GM12891 (cell line): ENCODE measurements at regions not wholly inside any gene's neighbourhood (a gene's known extent, or its start where the extent isn't known, plus 50 kb on each side); places are given as distances from the start of the nearest gene placed in this dataset.

Experiments
- PAX5 ChIP-seq: IDR thresholded peaks from 2 replicates; pipeline ENCODE4 v1.6.1; 2011; ENCODE audit warnings: low read length, moderate library complexity, mild to moderate bottlenecking; ENCODE audit not compliant: insufficient read depth, severe bottlenecking
- POLR2AphosphoS5 ChIP-seq: IDR thresholded peaks from 2 replicates; pipeline ENCODE4 v1.6.1; 2011; ENCODE audit warnings: low read depth, low read length, control low read depth

- no peak for TF ChIP-seq POLR2AphosphoS5
- no peak for TF ChIP-seq PAX5
Measured at GRCh38 chr20:63062188-63063140, 55.7 kb upstream of the BHLHE23 start.
